SK-N-SH (cell line): ENCODE measurements at regions not wholly inside any gene's neighbourhood (a gene's known extent, or its start where the extent isn't known, plus 50 kb on each side); places are given as distances from the start of the nearest gene placed in this dataset.

Source experiments
- CTCF ChIA-PET: fragments of 300-600, 350-600 bp; formaldehyde crosslinking; extraction: SDS; loops from one replicate; lab custom pipeline; 2021; lab: Yijun Ruan, JAX
- POLR2A ChIA-PET: fragments of 350-600 bp; sonication (Branson Sonifier 250); formaldehyde crosslinking; extraction: SDS; loops from one replicate; lab custom pipeline; 2020; ENCODE audit warnings: antibody characterized with exemption, inconsistent platforms; lab: Yijun Ruan, JAX
- DNase-seq: peaks from one replicate; pipeline ENCODE4 v3.0.0; 2012
- H2AFZ ChIP-seq: fragments of 200-600 bp; sonication (generic); 2 replicates; pipeline ENCODE4 v1.8.1; 2016; ENCODE audit warnings: antibody characterized with exemption, mild to moderate bottlenecking, low read depth
- H3F3A ChIP-seq: fragments of 200-600 bp; sonication (generic); replicated peaks from 2 replicates; pipeline ENCODE3; 2016; ENCODE audit warnings: antibody characterized with exemption, mild to moderate bottlenecking; ENCODE audit not compliant: insufficient read depth
- H3K27ac ChIP-seq, 2 experiments: fragments of 200-500 bp in 1 of 2; fragments of 200-600 bp in 1 of 2; sonication (Bioruptor generic) in 1 of 2; sonication (generic), shearing (Covaris generic) in 1 of 2; 2 replicates each; pipeline versions ENCODE4 v1.5.1 to v1.6.1; 2014 to 2016; ENCODE audit warnings: low read depth in 2 of 2, inconsistent platforms in 1 of 2, low read length in 1 of 2, mild to moderate bottlenecking in 1 of 2, mixed read lengths in 1 of 2
- H3K27me3 ChIP-seq: fragments of 200-600 bp; sonication (generic), shearing (Covaris generic); 2 replicates; pipeline ENCODE4 v1.6.1; 2016; ENCODE audit warnings: mixed run types; ENCODE audit not compliant: insufficient read depth
- H3K36me3 ChIP-seq, 2 experiments: fragments of 200-500 bp in 1 of 2; fragments of 200-600 bp in 1 of 2; sonication (Bioruptor generic) in 1 of 2; sonication (generic) in 1 of 2; replicated peaks in 1 of 2; 2 replicates each; pipeline versions ENCODE3 to v1.5.1; 2014 to 2016; ENCODE audit warnings: low read length in 1 of 2, mild to moderate bottlenecking in 1 of 2; ENCODE audit not compliant: insufficient read depth in 2 of 2, control insufficient read depth in 1 of 2
- H3K4me1 ChIP-seq, 2 experiments: fragments of 200-500 bp in 1 of 2; fragments of 200-600 bp in 1 of 2; sonication (Bioruptor generic) in 1 of 2; sonication (generic), shearing (Covaris generic) in 1 of 2; 2 replicates each; pipeline versions ENCODE4 v1.5.1 to v1.6.1; 2014 to 2016; ENCODE audit warnings: low read depth in 1 of 2, low read length in 1 of 2, mixed run types in 1 of 2; ENCODE audit not compliant: insufficient read depth in 2 of 2, control insufficient read depth in 1 of 2
- H3K4me2 ChIP-seq: fragments of 200-600 bp; sonication (generic), shearing (Covaris generic); 2 replicates; pipeline ENCODE4 v1.6.1; 2017; ENCODE audit warnings: mixed run types
- H3K4me3 ChIP-seq, 2 experiments: fragments of 200-500 bp in 1 of 2; fragments of 200-600 bp in 1 of 2; sonication (Bioruptor generic) in 1 of 2; sonication (generic), shearing (Covaris generic) in 1 of 2; 2 replicates each; pipeline versions ENCODE4 v1.5.1 to v1.8.1; 2014 to 2016; ENCODE audit warnings: low read depth in 2 of 2, inconsistent platforms in 1 of 2, low read length in 1 of 2, mild to moderate bottlenecking in 1 of 2, mixed read lengths in 1 of 2, moderate library complexity in 1 of 2
- H3K79me2 ChIP-seq: fragments of 200-600 bp; sonication (generic); 2 replicates; pipeline ENCODE4 v1.8.1; 2017; ENCODE audit warnings: mild to moderate bottlenecking; ENCODE audit not compliant: insufficient read depth
- H3K9ac ChIP-seq: fragments of 200-600 bp; sonication (generic); 2 replicates; pipeline ENCODE4 v1.6.1; 2017; ENCODE audit warnings: mixed run types
- H3K9me2 ChIP-seq: fragments of 200-600 bp; sonication (generic); 2 replicates; pipeline ENCODE4 v1.6.1; 2017; ENCODE audit warnings: mixed run types
- H3K9me3 ChIP-seq: fragments of 200-600 bp; sonication (generic); 2 replicates; pipeline ENCODE4 v1.6.1; 2017; ENCODE audit warnings: mixed run types, mild to moderate bottlenecking, moderate library complexity
- H4K20me1 ChIP-seq: fragments of 200-600 bp; sonication (generic); 2 replicates; pipeline ENCODE4 v1.6.1; 2017; ENCODE audit warnings: mild to moderate bottlenecking, mixed run types; ENCODE audit not compliant: insufficient read depth
- CHD2 ChIP-seq: fragments of 150-350 bp; IDR thresholded peaks from 2 replicates; pipeline ENCODE4 v1.6.1; 2018; ENCODE audit warnings: low read length; ENCODE audit not compliant: partially characterized antibody
- EZH2phosphoT487 ChIP-seq: fragments of 200-600 bp; sonication (generic); IDR thresholded peaks from 2 replicates; pipeline ENCODE4 v1.6.1; 2017; ENCODE audit warnings: low read depth, mixed run types, mild to moderate bottlenecking, antibody characterized with exemption, moderate library complexity, borderline replicate concordance
- FOSL2 ChIP-seq: IDR thresholded peaks from 2 replicates; pipeline ENCODE4 v1.4.0; 2012; ENCODE audit warnings: low read depth, mild to moderate bottlenecking, moderate library complexity, borderline replicate concordance
- FOXJ3 ChIP-seq: sonication (generic); formaldehyde crosslinking; IDR thresholded peaks from 2 replicates; pipeline ENCODE4 v1.5.1; 2020; ENCODE audit warnings: mild to moderate bottlenecking, missing genetic modification reagents
- FOXM1 ChIP-seq: IDR thresholded peaks from 2 replicates; pipeline ENCODE4 v1.4.0; 2012; ENCODE audit warnings: low read depth, mild to moderate bottlenecking
- GABPA ChIP-seq: IDR thresholded peaks from 2 replicates; pipeline ENCODE4 v1.4.0; 2012; ENCODE audit warnings: low read depth, mild to moderate bottlenecking
- JUND ChIP-seq: IDR thresholded peaks from 2 replicates; pipeline ENCODE4 v1.4.0; 2012
- NRF1 ChIP-seq: IDR thresholded peaks from 2 replicates; pipeline ENCODE4 v1.6.1; 2012; ENCODE audit warnings: low read depth, mild to moderate bottlenecking, low read length
- POLR2AphosphoS5 ChIP-seq: IDR thresholded peaks from 2 replicates; pipeline ENCODE4 v1.6.1; 2012; ENCODE audit warnings: low read depth, low read length
- RFX5 ChIP-seq: IDR thresholded peaks from 2 replicates; pipeline ENCODE4 v1.6.1; 2012; ENCODE audit warnings: mild to moderate bottlenecking, improper control_type of control experiment, low read length
- SMC3 ChIP-seq: IDR thresholded peaks from 2 replicates; pipeline ENCODE4 v1.6.1; 2012; ENCODE audit warnings: low read depth, low read length, improper control_type of control experiment
- TAF1 ChIP-seq: IDR thresholded peaks from 2 replicates; pipeline ENCODE4 v1.6.1; 2012; ENCODE audit warnings: low read depth, mild to moderate bottlenecking, low read length, moderate library complexity, borderline replicate concordance
- TEAD4 ChIP-seq: IDR thresholded peaks from 2 replicates; pipeline ENCODE4 v1.4.0; 2012; ENCODE audit warnings: mild to moderate bottlenecking, borderline replicate concordance; ENCODE audit not compliant: insufficient read depth
- YY1 ChIP-seq: IDR thresholded peaks from 2 replicates; pipeline ENCODE4 v1.4.0; 2012; ENCODE audit warnings: low read depth, mild to moderate bottlenecking
- WGBS: methylation state at CpG from one replicate; pipeline ENCODE4 v1.1.6; 2017; ENCODE audit warnings: low lambda C conversion rate; 5-methylcytosine and 5-hydroxymethylcytosine counted together
- TF ChIP-seq, protein P1 (sequence below): IDR thresholded peaks from 2 replicates; pipeline ENCODE4 v1.4.0; 2012; ENCODE audit warnings: low read depth, borderline replicate concordance
- TF ChIP-seq, protein P2 (sequence below): fragments of 150-350 bp; IDR thresholded peaks from 2 replicates; pipeline ENCODE4 v1.6.1; 2016; ENCODE audit warnings: mild to moderate bottlenecking, low read depth, low read length

DNA sequence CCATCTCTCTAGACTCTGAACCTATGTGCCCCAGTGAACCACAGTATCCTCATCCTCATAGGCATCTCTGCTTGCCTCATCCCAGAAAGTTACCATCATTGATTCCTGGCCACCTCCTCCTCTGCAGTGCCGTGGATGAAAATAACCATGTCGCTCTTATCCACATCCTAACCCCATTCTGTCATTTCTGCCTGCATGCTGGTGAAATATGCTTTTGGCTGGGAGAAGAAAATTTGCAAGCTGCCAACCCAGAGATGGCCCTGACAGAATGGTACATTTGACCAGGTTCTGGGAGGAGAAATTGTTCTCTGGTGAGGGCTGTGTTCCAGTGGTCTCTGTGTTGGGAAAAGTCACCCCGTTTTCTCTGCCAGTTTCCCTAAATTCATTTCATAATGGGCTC is 149.7 kb downstream of the NMUR2 start (continued):
- TF ChIP-seq, protein P1, sequence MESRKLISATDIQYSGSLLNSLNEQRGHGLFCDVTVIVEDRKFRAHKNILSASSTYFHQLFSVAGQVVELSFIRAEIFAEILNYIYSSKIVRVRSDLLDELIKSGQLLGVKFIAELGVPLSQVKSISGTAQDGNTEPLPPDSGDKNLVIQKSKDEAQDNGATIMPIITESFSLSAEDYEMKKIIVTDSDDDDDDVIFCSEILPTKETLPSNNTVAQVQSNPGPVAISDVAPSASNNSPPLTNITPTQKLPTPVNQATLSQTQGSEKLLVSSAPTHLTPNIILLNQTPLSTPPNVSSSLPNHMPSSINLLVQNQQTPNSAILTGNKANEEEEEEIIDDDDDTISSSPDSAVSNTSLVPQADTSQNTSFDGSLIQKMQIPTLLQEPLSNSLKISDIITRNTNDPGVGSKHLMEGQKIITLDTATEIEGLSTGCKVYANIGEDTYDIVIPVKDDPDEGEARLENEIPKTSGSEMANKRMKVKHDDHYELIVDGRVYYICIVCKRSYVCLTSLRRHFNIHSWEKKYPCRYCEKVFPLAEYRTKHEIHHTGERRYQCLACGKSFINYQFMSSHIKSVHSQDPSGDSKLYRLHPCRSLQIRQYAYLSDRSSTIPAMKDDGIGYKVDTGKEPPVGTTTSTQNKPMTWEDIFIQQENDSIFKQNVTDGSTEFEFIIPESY, result no peak
- TF ChIP-seq POLR2AphosphoS5, result no peak

DNA sequence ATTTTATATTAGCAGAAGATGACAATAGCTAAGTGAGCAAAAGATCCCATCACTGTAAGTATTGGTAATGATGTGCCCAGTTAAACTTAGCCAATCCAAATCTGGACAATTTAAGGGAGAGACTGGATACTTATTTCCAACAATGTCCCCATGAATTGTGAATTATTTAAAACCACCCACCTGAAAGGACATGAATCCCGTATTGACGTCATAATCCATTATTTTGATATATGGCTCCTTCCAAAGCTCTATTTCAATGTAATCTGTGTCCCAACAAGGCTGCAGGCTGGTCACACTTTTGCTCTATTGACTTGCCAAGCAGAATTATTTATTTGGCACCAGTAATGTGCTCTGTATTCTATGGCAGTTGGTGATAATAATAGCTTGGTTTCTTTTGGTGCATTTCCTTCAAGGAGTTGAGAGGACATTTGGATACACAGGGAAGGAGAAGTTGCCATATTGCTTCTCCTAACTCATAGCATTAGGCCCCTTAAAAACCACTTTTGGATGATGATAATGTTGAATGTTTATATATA is 157.2 kb downstream of the NMUR2 start:
- no peak overlapping the region for H2AFZ ChIP-seq
- ChIA-PET POLR2A (no interaction called here), CTCF (no interaction called here)
- no peak overlapping the region for H3K4me2 ChIP-seq
- H3F3A ChIP-seq, result no peaks in the 10 kb centered on the region
- H3K9ac ChIP-seq, result no peak overlapping the region
- no peak overlapping the region for H3K27ac ChIP-seq
- H3K36me3 ChIP-seq, result no peaks in the 10 kb centered on the region
- DNase-seq, result no peak
- TF ChIP-seq JUND, result no peak
- TF ChIP-seq TEAD4, result no peak
- TF ChIP-seq GABPA, result no peak
- TF ChIP-seq NRF1, result no peak
- no peak for TF ChIP-seq SMC3
- no peak for TF ChIP-seq TAF1
- TF ChIP-seq YY1, result no peak
- no peak for TF ChIP-seq FOXJ3
- TF ChIP-seq RFX5, result no peak
- no peak for TF ChIP-seq FOSL2
- TF ChIP-seq, protein P2, sequence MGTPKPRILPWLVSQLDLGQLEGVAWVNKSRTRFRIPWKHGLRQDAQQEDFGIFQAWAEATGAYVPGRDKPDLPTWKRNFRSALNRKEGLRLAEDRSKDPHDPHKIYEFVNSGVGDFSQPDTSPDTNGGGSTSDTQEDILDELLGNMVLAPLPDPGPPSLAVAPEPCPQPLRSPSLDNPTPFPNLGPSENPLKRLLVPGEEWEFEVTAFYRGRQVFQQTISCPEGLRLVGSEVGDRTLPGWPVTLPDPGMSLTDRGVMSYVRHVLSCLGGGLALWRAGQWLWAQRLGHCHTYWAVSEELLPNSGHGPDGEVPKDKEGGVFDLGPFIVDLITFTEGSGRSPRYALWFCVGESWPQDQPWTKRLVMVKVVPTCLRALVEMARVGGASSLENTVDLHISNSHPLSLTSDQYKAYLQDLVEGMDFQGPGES, result no peak
- no peak for TF ChIP-seq FOXM1
- no peak for TF ChIP-seq EZH2phosphoT487
- no peak for TF ChIP-seq CHD2
- TF ChIP-seq, all 33 proteins: peak for 0
- Histone ChIP-seq H3K9me3 (no peaks in the 10 kb centered on the region), H3K27me3 (no peaks in the 10 kb centered on the region), H3K79me2 (no peaks in the 10 kb centered on the region), H4K20me1 (no peaks in the 10 kb centered on the region), H3K4me1 (no peaks in the 10 kb centered on the region), H3K9me2 (no peaks in the 10 kb centered on the region), H3K4me3 (no peak overlapping the region)
- 0% methylated on average over 2 of the region's 2 CpGs for WGBS
